ENCODE measurements at regions not wholly inside any gene's neighbourhood (a gene's known extent, or its start where the extent isn't known, plus 50 kb on each side); places are given as distances from the start of the nearest gene placed in this dataset.

- Histone ChIP-seq H3K4me3 (ENCODE audit: low read depth, low read length) (no peak overlapping the region), H3K36me3 (no peaks in the 10 kb centered on the region), H3K27me3 (ENCODE audit: insufficient read depth, low read depth, severe bottlenecking) (no peaks in the 10 kb centered on the region), H3K9me3 (ENCODE audit: severe bottlenecking) (peaks cover 2% of the 10 kb centered on the region), H3K27ac (no peak overlapping the region)
- no peak for DNase-seq
- no peak for TF ChIP-seq CTCF (IDR thresholded peaks at IDR 0.05; ENCODE audit: low read depth, low read length)
Observed at GRCh38 chr1:221154932-221155331, 275.7 kb downstream of the HLX start.

GRCh38 chr1:221157026-221157761, 278.0 kb downstream of the HLX start:
- H3K4me3 ChIP-seq (ENCODE audit: low read depth, low read length), result no peak overlapping the region
- no peaks in the 10 kb centered on the region for H3K9me3 ChIP-seq (ENCODE audit: severe bottlenecking)
- no peak for TF ChIP-seq CTCF (IDR thresholded peaks at IDR 0.05; ENCODE audit: low read depth, low read length)
- H3K27me3 ChIP-seq (ENCODE audit: insufficient read depth, low read depth, severe bottlenecking), result no peaks in the 10 kb centered on the region
- no peak overlapping the region for H3K27ac ChIP-seq
- DNase-seq, result no peak
- no peaks in the 10 kb centered on the region for H3K36me3 ChIP-seq

- H3K27ac ChIP-seq, result no peak overlapping the region
Observed at GRCh38 chr1:221159608-221160007, 280.4 kb downstream of the HLX start.

GRCh38 chr1:221161571-221162041, 282.4 kb downstream of the HLX start:
- H3K27ac ChIP-seq, result no peak overlapping the region
- H3K27me3 ChIP-seq (ENCODE audit: insufficient read depth, low read depth, severe bottlenecking), result no peaks in the 10 kb centered on the region
- no peak for DNase-seq
- TF ChIP-seq CTCF (IDR thresholded peaks at IDR 0.05; ENCODE audit: low read depth, low read length), result no peak
- H3K36me3 ChIP-seq, result no peaks in the 10 kb centered on the region
- no peak overlapping the region for H3K4me3 ChIP-seq (ENCODE audit: low read depth, low read length)
- H3K9me3 ChIP-seq (ENCODE audit: severe bottlenecking), result no peaks in the 10 kb centered on the region

More at GRCh38 chr1:221159608-221160007, 280.4 kb downstream of the HLX start:
- Histone ChIP-seq H3K4me3 (ENCODE audit: low read depth, low read length) (no peak overlapping the region), H3K36me3 (no peaks in the 10 kb centered on the region), H3K27me3 (ENCODE audit: insufficient read depth, low read depth, severe bottlenecking) (no peaks in the 10 kb centered on the region), H3K9me3 (ENCODE audit: severe bottlenecking) (no peaks in the 10 kb centered on the region)
- no peak for TF ChIP-seq CTCF (IDR thresholded peaks at IDR 0.05; ENCODE audit: low read depth, low read length)
- no peak for DNase-seq

GRCh38 chr1:221162352-221162751, 283.1 kb downstream of the HLX start:
- no peaks in the 10 kb centered on the region for H3K9me3 ChIP-seq (ENCODE audit: severe bottlenecking)
- DNase-seq, result no peak

More at GRCh38 chr1:221162352-221162751, 283.1 kb downstream of the HLX start:
- H3K4me3 ChIP-seq (ENCODE audit: low read depth, low read length), result no peak overlapping the region
- no peak overlapping the region for H3K27ac ChIP-seq
- no peaks in the 10 kb centered on the region for H3K36me3 ChIP-seq
- TF ChIP-seq CTCF (IDR thresholded peaks at IDR 0.05; ENCODE audit: low read depth, low read length), result no peak
- H3K27me3 ChIP-seq (ENCODE audit: insufficient read depth, low read depth, severe bottlenecking), result no peaks in the 10 kb centered on the region
